ENCODE measurements at regions not wholly inside any gene's neighbourhood (a gene's known extent, or its start where the extent isn't known, plus 50 kb on each side); places are given as distances from the start of the nearest gene placed in this dataset.

GRCh38 chr12:91825999-91826398 lies 319.6 kb downstream of the BTG1 start:
- H3K4me3 ChIP-seq = no peak overlapping the region
- no peaks in the 10 kb centered on the region for H3K9me3 ChIP-seq
- 74 to 81% (median 75%) methylated on average over 3 of the region's 3 CpGs for WGBS, 4 donors
- H3K27me3 ChIP-seq = no peaks in the 10 kb centered on the region
- no peaks in the 10 kb centered on the region for H3K36me3 ChIP-seq
- intact Hi-C loops (cut with DNase I) = loop anchor here in 2 of 10 donors (10.0 kb wide), 2 partner anchors 139 to 441 kb away; no protein-coding TSS in a partner anchor
- H3K4me1 ChIP-seq = no peaks in the 10 kb centered on the region
- no peak for DNase-seq
- no peak for TF ChIP-seq POLR2A (IDR thresholded peaks at IDR 0.05)
- TF ChIP-seq CTCF (IDR thresholded peaks at IDR 0.05) = no peak
- H3K27ac ChIP-seq = no peak overlapping the region
- no peak for ATAC-seq

DNA sequence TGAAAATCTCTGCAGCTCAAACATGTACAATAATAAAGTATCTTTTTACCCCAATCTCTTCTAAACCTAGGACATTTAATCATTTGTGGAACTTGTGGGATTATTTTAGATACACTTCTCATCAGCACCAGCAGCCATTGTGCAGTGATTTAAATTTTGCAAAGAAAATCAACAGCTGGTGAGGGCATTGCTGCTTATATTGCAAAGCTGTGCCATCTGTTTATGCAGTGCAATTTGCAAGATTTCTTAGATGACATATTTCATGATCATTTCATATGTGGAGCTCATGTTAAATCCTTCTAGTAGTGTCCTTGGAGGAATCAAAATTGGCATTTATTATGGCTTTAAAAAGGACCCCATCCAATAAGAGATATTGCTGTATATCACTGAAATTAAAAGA lies 320.7 kb downstream of the BTG1 start:
- no peaks in the 10 kb centered on the region for H3K27me3 ChIP-seq
- TF ChIP-seq CTCF (IDR thresholded peaks at IDR 0.05) (no peak), POLR2A (IDR thresholded peaks at IDR 0.05) (no peak)
- DNase-seq (no peak), ATAC-seq (no peak)
- H3K4me1 ChIP-seq = no peaks in the 10 kb centered on the region
- H3K9me3 ChIP-seq = peaks cover 0 to 8% (median 0%) of the 10 kb centered on the region in 12 donors
- H3K36me3 ChIP-seq = no peaks in the 10 kb centered on the region
- intact Hi-C loops (cut with DNase I) = loop anchor here in 2 of 10 donors (10.0 kb wide), 2 partner anchors 140 to 440 kb away; no protein-coding TSS in a partner anchor
- no peak overlapping the region for H3K4me3 ChIP-seq
- no peak overlapping the region for H3K27ac ChIP-seq

DNA sequence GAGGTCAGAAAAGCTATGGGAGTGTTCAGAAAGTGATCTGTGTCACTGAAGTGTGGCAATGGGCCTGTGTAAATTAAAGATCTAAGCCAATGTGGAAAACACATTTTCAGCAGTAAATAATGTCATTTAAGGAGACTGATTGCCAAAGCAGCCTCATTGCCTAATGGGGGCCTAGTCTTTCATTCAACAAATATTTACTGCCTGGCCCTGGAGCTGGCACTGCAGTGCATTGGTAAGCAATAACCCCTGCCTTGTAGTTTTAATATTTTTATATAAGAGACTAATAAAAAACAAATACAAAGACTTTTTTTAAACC lies 326.6 kb downstream of the BTG1 start:
- Histone ChIP-seq H3K27me3 (no peaks in the 10 kb centered on the region), H3K9me3 (peaks cover 0 to 8% (median 0%) of the 10 kb centered on the region in 12 donors), H3K36me3 (no peaks in the 10 kb centered on the region), H3K4me3 (no peak overlapping the region), H3K4me1 (no peaks in the 10 kb centered on the region), H3K27ac (no peak overlapping the region)
- no peak for TF ChIP-seq POLR2A (IDR thresholded peaks at IDR 0.05)
- TF ChIP-seq CTCF (IDR thresholded peaks at IDR 0.05) = no peak
- ATAC-seq (no peak), DNase-seq (no peak)
- intact Hi-C loops (cut with DNase I) = loop anchor here in 5 of 10 donors (10.0 kb wide), 3 partner anchors 244 to 434 kb away; no protein-coding TSS in a partner anchor

DNA sequence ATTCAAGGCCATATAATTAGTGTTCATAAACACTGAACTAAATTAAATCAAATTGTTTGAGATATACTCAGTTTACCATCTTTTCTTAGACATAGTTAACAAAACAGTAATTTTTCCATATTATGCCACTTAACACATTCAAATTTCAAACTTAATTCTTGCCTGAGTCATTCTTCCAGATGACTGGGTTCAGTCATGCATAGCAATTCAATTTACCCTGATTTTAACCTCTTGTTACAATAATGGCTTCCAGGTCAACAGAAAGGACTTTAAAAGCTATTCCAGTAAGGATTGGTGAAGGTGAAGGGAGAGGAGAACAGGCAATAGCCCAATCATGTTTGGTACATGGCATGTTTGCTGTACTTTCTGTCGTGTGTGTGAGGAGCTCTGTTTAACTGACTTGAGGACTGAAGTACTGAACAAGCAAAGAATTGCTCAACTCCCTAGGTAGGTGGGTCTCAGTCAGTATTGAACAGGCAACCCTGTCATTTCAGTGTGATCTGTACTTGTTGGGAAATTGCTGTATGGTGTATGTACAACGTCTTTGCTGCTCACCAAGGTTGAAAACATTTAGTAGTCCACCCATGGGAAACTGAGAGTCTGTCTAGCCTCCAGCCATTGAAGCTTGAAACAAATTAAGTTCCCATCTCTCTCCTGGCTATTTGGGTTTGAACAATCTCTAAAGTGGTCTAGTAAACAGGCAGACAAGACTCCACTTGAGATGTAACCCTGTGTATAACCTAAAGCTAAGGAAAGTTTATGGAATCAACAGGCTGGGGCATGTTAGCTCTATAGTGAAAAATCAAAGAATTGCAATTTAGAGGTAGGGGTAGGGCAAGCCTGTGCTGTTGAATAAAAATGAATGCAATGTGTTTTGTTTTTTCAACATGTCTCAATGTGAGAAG lies 327.2 kb downstream of the BTG1 start:
- H3K4me3 ChIP-seq = no peak overlapping the region
- TF ChIP-seq POLR2A (IDR thresholded peaks at IDR 0.05) (no peak), CTCF (IDR thresholded peaks at IDR 0.05) (no peak)
- no peak overlapping the region for H3K27ac ChIP-seq
- no peaks in the 10 kb centered on the region for H3K27me3 ChIP-seq
- no peaks in the 10 kb centered on the region for H3K4me1 ChIP-seq
- ATAC-seq (no peak), DNase-seq (no peak)
- H3K36me3 ChIP-seq = no peaks in the 10 kb centered on the region
- WGBS, 4 donors = 92 to 96% (median 94%) methylated on average over 2 of the region's 2 CpGs
- peaks cover 0 to 8% (median 0%) of the 10 kb centered on the region in 12 donors for H3K9me3 ChIP-seq
- intact Hi-C loops (cut with DNase I) = loop anchor here in 5 of 10 donors (10.0 kb wide), 3 partner anchors 244 to 434 kb away; no protein-coding TSS in a partner anchor

All from heart left ventricle (tissue), 16 donors.